ENCODE measurements at regions not wholly inside any gene's neighbourhood (a gene's known extent, or its start where the extent isn't known, plus 50 kb on each side); places are given as distances from the start of the nearest gene placed in this dataset.

GRCh38 chr1:232302376-232303221, 327.3 kb downstream of the SIPA1L2 start:
- no peak for DNase-seq

- DNase-seq: no peak
Observed at GRCh38 chr1:232301246-232301645, 328.7 kb downstream of the SIPA1L2 start.

- DNase-seq: no peak
Observed at GRCh38 chr1:232300466-232300865, 329.5 kb downstream of the SIPA1L2 start.

- DNase-seq: no peak
Observed at GRCh38 chr1:232296461-232296860, 333.5 kb downstream of the SIPA1L2 start.

GRCh38 chr1:232293361-232293760, 336.6 kb downstream of the SIPA1L2 start:
- no peak for DNase-seq

GRCh38 chr1:232292818-232293217, 337.1 kb downstream of the SIPA1L2 start:
- no peak for DNase-seq

- DNase-seq: no peak
Observed at GRCh38 chr1:232292239-232292638, 337.7 kb downstream of the SIPA1L2 start.

- DNase-seq: no peak
Observed at GRCh38 chr1:232291681-232292080, 338.3 kb downstream of the SIPA1L2 start.

GRCh38 chr1:232291261-232291660, 338.7 kb downstream of the SIPA1L2 start:
- no peak for DNase-seq

- DNase-seq: no peak
Observed at GRCh38 chr1:232290570-232290969, 339.4 kb downstream of the SIPA1L2 start.

GRCh38 chr1:232287676-232288569, 342.0 kb downstream of the SIPA1L2 start:
- no peak for DNase-seq

- DNase-seq: no peak
Observed at GRCh38 chr1:232285138-232285537, 344.8 kb downstream of the SIPA1L2 start.

- peak in 1 of 2 experiments; percentile 12 for DNase-seq
Observed at GRCh38 chr1:232283864-232284263, 346.1 kb downstream of the SIPA1L2 start.

GRCh38 chr1:232282498-232282897, 347.4 kb downstream of the SIPA1L2 start:
- DNase-seq: no peak

GRCh38 chr1:232280910-232281309, 349.0 kb downstream of the SIPA1L2 start:
- DNase-seq: no peak

GRCh38 chr1:232279909-232280400, 350.0 kb downstream of the SIPA1L2 start:
- no peak for DNase-seq

- DNase-seq: no peak
Observed at GRCh38 chr1:232278925-232279324, 351.0 kb downstream of the SIPA1L2 start.

- DNase-seq: no peak
Observed at GRCh38 chr1:232276651-232277050, 353.3 kb downstream of the SIPA1L2 start.

- DNase-seq: no peak
Observed at GRCh38 chr1:232274999-232275710, 354.8 kb downstream of the SIPA1L2 start.

GRCh38 chr1:232274236-232274855, 355.6 kb downstream of the SIPA1L2 start:
- no peak for DNase-seq

- DNase-seq: no peak
Observed at GRCh38 chr1:232273011-232273410, 356.9 kb downstream of the SIPA1L2 start.

- no peak for DNase-seq
Observed at GRCh38 chr1:232271991-232272589, 357.8 kb downstream of the SIPA1L2 start.

Measured in NCI-H1930 (cell line).